Cardiac muscle cell (in vitro differentiated cells and primary cell): ENCODE measurements at regions not wholly inside any gene's neighbourhood (a gene's known extent, or its start where the extent isn't known, plus 50 kb on each side); places are given as distances from the start of the nearest gene placed in this dataset.

Experiments
- DNase-seq, 2 donors: peaks; one replicate each; pipeline versions ENCODE4 v3.0.0 to v3.0.0-alpha.2; 2010 to 2017; ENCODE audit warnings: low read depth in 1 of 2, low spot score in 1 of 2
- H3K27ac ChIP-seq: fragments of 200-600 bp; sonication (generic); 2 replicates; pipeline ENCODE4 v1.5.1; 2016
- H3K27me3 ChIP-seq: fragments of 200-600 bp; sonication (generic); 2 replicates; pipeline ENCODE4 v1.6.0; 2016; ENCODE audit warnings: control low read depth
- H3K36me3 ChIP-seq: fragments of 200-600 bp; sonication (generic); 2 replicates; pipeline ENCODE4 v1.5.1; 2016; ENCODE audit warnings: control low read depth
- H3K4me1 ChIP-seq: fragments of 200-600 bp; sonication (generic); 2 replicates; pipeline ENCODE4 v1.8.1; 2017; ENCODE audit warnings: low read depth, mild to moderate bottlenecking, mixed run types
- H3K4me3 ChIP-seq: fragments of 200-600 bp; sonication (generic); 2 replicates; pipeline ENCODE4 v1.5.1; 2016; ENCODE audit warnings: mild to moderate bottlenecking
- H3K9me3 ChIP-seq: fragments of 200-600 bp; sonication (generic); 2 replicates; pipeline ENCODE4 v1.5.1; 2017; ENCODE audit warnings: low read depth, mild to moderate bottlenecking, control low read depth
- CTCF ChIP-seq: IDR thresholded peaks from 2 replicates; pipeline ENCODE4 v1.5.1; 2012; ENCODE audit warnings: low read depth, mild to moderate bottlenecking, low read length

- Histone ChIP-seq H3K27ac (no peak overlapping the region), H3K4me3 (no peak overlapping the region), H3K27me3 (no peaks in the 10 kb centered on the region), H3K36me3 (no peaks in the 10 kb centered on the region), H3K9me3 (no peaks in the 10 kb centered on the region), H3K4me1 (peaks cover 4% of the 10 kb centered on the region)
- no peak for DNase-seq
- no peak for TF ChIP-seq CTCF
Observed at GRCh38 chr12:94056419-94057158, 91.8 kb upstream of the PLXNC1 start.

GRCh38 chr12:94057262-94058151 lies 90.9 kb upstream of the PLXNC1 start:
- H3K4me1 ChIP-seq = peaks cover 4% of the 10 kb centered on the region
- H3K27me3 ChIP-seq = no peaks in the 10 kb centered on the region
- TF ChIP-seq CTCF = no peak
- no peak overlapping the region for H3K4me3 ChIP-seq
- H3K36me3 ChIP-seq = no peaks in the 10 kb centered on the region
- H3K27ac ChIP-seq = no peak overlapping the region
- no peaks in the 10 kb centered on the region for H3K9me3 ChIP-seq
- peak in 1 of 2 donors; percentile 17 for DNase-seq

- no peak overlapping the region for H3K27ac ChIP-seq
- no peaks in the 10 kb centered on the region for H3K9me3 ChIP-seq
- DNase-seq = no peak
- H3K36me3 ChIP-seq = no peaks in the 10 kb centered on the region
- TF ChIP-seq CTCF = no peak
- H3K4me3 ChIP-seq = no peak overlapping the region
- H3K4me1 ChIP-seq = peaks cover 4% of the 10 kb centered on the region
- no peaks in the 10 kb centered on the region for H3K27me3 ChIP-seq
Observed at GRCh38 chr12:94059394-94060368, 88.7 kb upstream of the PLXNC1 start.

GRCh38 chr12:94062194-94062593 lies 86.2 kb upstream of the PLXNC1 start:
- no peaks in the 10 kb centered on the region for H3K27me3 ChIP-seq

More at GRCh38 chr12:94062194-94062593, 86.2 kb upstream of the PLXNC1 start:
- Histone ChIP-seq H3K36me3 (no peaks in the 10 kb centered on the region), H3K27ac (no peak overlapping the region), H3K9me3 (no peaks in the 10 kb centered on the region), H3K4me1 (peaks cover 4% of the 10 kb centered on the region), H3K4me3 (no peak overlapping the region)
- no peak for DNase-seq
- TF ChIP-seq CTCF = no peak
